ENCODE measurements at regions not wholly inside any gene's neighbourhood (a gene's known extent, or its start where the extent isn't known, plus 50 kb on each side); places are given as distances from the start of the nearest gene placed in this dataset.

DNA sequence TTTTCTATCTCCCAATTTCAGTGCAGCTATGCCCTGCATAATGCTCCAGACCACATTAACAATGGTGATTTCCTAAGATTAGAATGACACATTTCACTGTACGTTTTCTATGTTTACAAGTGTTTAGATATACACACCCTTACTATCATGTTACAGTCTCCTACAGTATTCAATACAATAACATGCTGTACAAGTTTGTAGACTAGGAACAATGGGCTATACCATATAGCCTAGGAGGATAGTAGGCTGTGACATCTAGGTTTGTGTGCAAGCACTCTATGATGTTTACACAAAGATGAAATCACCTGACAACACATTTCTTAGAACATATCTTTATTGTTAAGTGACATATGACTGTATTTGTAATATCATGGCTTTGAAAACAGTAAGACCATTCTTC is 1435.6 kb upstream of the NUDT12 start:
- TF ChIP-seq POLR2AphosphoS5 (IDR thresholded peaks at IDR 0.05; ENCODE audit: borderline replicate concordance, low read depth, low read length) (no peak), EZH2 (IDR thresholded peaks at IDR 0.05) (no peak)

Measured in SK-N-MC (cell line).